SU-DHL-6 (cell line): ENCODE measurements at regions not wholly inside any gene's neighbourhood (a gene's known extent, or its start where the extent isn't known, plus 50 kb on each side); places are given as distances from the start of the nearest gene placed in this dataset.
"Not testable (repeated sequence)": the region's sequence is repeated elsewhere in the genome, so short reads cannot be mapped to it uniquely, and the experiment has no call there.

ENCODE experiments used
- H2AFZ ChIP-seq: fragments of 200-600 bp; sonication (generic); 2 replicates; pipeline ENCODE4 v1.6.1; 2014; ENCODE audit warnings: low read depth, mild to moderate bottlenecking, moderate library complexity, mixed read lengths, antibody characterized with exemption, low read length; ENCODE audit not compliant: severe bottlenecking
- H3F3A ChIP-seq: fragments of 200-600 bp; shearing (Covaris generic); 2 replicates; pipeline ENCODE4 v1.6.0; 2016; ENCODE audit warnings: antibody characterized with exemption, mild to moderate bottlenecking; ENCODE audit not compliant: insufficient read depth
- H3K27ac ChIP-seq: fragments of 200-600 bp; sonication (generic); 2 replicates; pipeline ENCODE4 v1.5.1; 2016; ENCODE audit warnings: low read depth, mild to moderate bottlenecking, low read length, moderate library complexity, mixed read lengths
- H3K27me3 ChIP-seq: fragments of 200-600 bp; sonication (generic), shearing (Covaris generic); 2 replicates; pipeline ENCODE4 v1.6.0; 2014; ENCODE audit warnings: mild to moderate bottlenecking, low read length
- H3K36me3 ChIP-seq: fragments of 200-600 bp; sonication (generic); 2 replicates; pipeline ENCODE4 v1.6.1; 2014; ENCODE audit warnings: mild to moderate bottlenecking, low read length, mixed read lengths
- H3K4me2 ChIP-seq: fragments of 300-600, 200-600 bp; shearing (Covaris generic), sonication (generic); 2 replicates; pipeline ENCODE4 v1.6.0; 2014; ENCODE audit warnings: low read length, low read depth, mild to moderate bottlenecking; ENCODE audit not compliant: poor library complexity, severe bottlenecking
- H3K4me3 ChIP-seq: fragments of 200-600 bp; sonication (generic); 2 replicates; pipeline ENCODE4 v1.5.1; 2014; ENCODE audit warnings: antibody characterized with exemption, low read length, mild to moderate bottlenecking, mixed read lengths; ENCODE audit not compliant: insufficient read depth, poor library complexity, severe bottlenecking
- H3K79me2 ChIP-seq: fragments of 200-600 bp; sonication (generic); 2 replicates; pipeline ENCODE4 v1.6.1; 2014; ENCODE audit warnings: mild to moderate bottlenecking, low read length, moderate library complexity; ENCODE audit not compliant: insufficient read depth
- H3K9ac ChIP-seq: fragments of 200-600 bp; sonication (generic); 2 replicates; pipeline ENCODE4 v1.7.0; 2014; ENCODE audit warnings: mild to moderate bottlenecking, low read length
- H3K9me2 ChIP-seq: fragments of 200-600 bp; sonication (generic); replicated peaks from 2 replicates; pipeline ENCODE4 v1.6.1; 2014; ENCODE audit warnings: low read length; ENCODE audit not compliant: insufficient read depth
- H3K9me3 ChIP-seq: fragments of 200-600 bp; sonication (generic); 2 replicates; pipeline ENCODE4 v1.6.1; 2014; ENCODE audit warnings: low read length, mixed read lengths; ENCODE audit not compliant: insufficient read depth
- H4K20me1 ChIP-seq: fragments of 200-600 bp; sonication (generic); 2 replicates; pipeline ENCODE4 v1.6.1; 2014; ENCODE audit warnings: low read depth, mild to moderate bottlenecking, antibody characterized with exemption, low read length, moderate library complexity, mixed read lengths
- CTCF ChIP-seq: fragments of 200-600 bp; sonication (generic); IDR thresholded peaks from one replicate; pipeline ENCODE4 v1.5.1; 2017; ENCODE audit warnings: antibody characterized with exemption, mild to moderate bottlenecking, low read length, moderate library complexity; ENCODE audit not compliant: insufficient read depth, poor library complexity, severe bottlenecking
- EZH2phosphoT487 ChIP-seq: fragments of 200-600 bp; sonication (generic), shearing (Covaris generic); conservative IDR thresholded peaks from 2 replicates; pipeline ENCODE4 v1.6.1; 2018; ENCODE audit warnings: mild to moderate bottlenecking, antibody characterized with exemption, low read length, moderate library complexity, mixed read lengths

- Histone ChIP-seq H3K9me2 (no peaks in the 10 kb centered on the region), H2AFZ (no peak overlapping the region), H3K9ac (no peak overlapping the region), H3K4me3 (no peak overlapping the region), H4K20me1 (no peaks in the 10 kb centered on the region), H3K9me3 (no peaks in the 10 kb centered on the region), H3F3A (no peaks in the 10 kb centered on the region), H3K27me3 (no peaks in the 10 kb centered on the region), H3K79me2 (no peaks in the 10 kb centered on the region), H3K27ac (no peak overlapping the region), H3K36me3 (no peaks in the 10 kb centered on the region), H3K4me2 (no peak overlapping the region)
- TF ChIP-seq EZH2phosphoT487 (no peak), CTCF (no peak)
These were observed 285.4 kb downstream of the CXCL12 start for GRCh38 chr10:44099511-44099910.

GRCh38 chr10:44096217-44096616, 288.7 kb downstream of the CXCL12 start:
- H3K9ac ChIP-seq, H2AFZ ChIP-seq, H3K27me3 ChIP-seq, H3K9me3 ChIP-seq, H4K20me1 ChIP-seq, H3K9me2 ChIP-seq, H3K4me2 ChIP-seq, H3K36me3 ChIP-seq, H3K4me3 ChIP-seq, H3K27ac ChIP-seq, H3F3A ChIP-seq, H3K79me2 ChIP-seq: not testable (repeated sequence)

- H3K27ac ChIP-seq: no peak overlapping the region
- H3K36me3 ChIP-seq: no peaks in the 10 kb centered on the region
- H2AFZ ChIP-seq: no peak overlapping the region
- H3F3A ChIP-seq: no peaks in the 10 kb centered on the region
- no peak overlapping the region for H3K4me2 ChIP-seq
- no peak overlapping the region for H3K9ac ChIP-seq
- H3K9me2 ChIP-seq: no peaks in the 10 kb centered on the region
- no peaks in the 10 kb centered on the region for H3K9me3 ChIP-seq
- no peak for TF ChIP-seq EZH2phosphoT487
- no peak for TF ChIP-seq CTCF
- no peaks in the 10 kb centered on the region for H3K27me3 ChIP-seq
- H3K79me2 ChIP-seq: no peaks in the 10 kb centered on the region
- H3K4me3 ChIP-seq: no peak overlapping the region
- H4K20me1 ChIP-seq: no peaks in the 10 kb centered on the region
These were observed 295.2 kb downstream of the CXCL12 start for GRCh38 chr10:44089671-44090070.

GRCh38 chr10:44087403-44087802, 297.5 kb downstream of the CXCL12 start:
- H3K9me2 ChIP-seq: no peaks in the 10 kb centered on the region
- no peak overlapping the region for H2AFZ ChIP-seq
- no peaks in the 10 kb centered on the region for H4K20me1 ChIP-seq
- H3K36me3 ChIP-seq: no peaks in the 10 kb centered on the region
- no peaks in the 10 kb centered on the region for H3K9me3 ChIP-seq
- no peaks in the 10 kb centered on the region for H3F3A ChIP-seq
- no peak overlapping the region for H3K27ac ChIP-seq
- no peak for TF ChIP-seq CTCF
- no peak for TF ChIP-seq EZH2phosphoT487
- no peak overlapping the region for H3K4me3 ChIP-seq
- no peaks in the 10 kb centered on the region for H3K27me3 ChIP-seq
- H3K9ac ChIP-seq: no peak overlapping the region
- H3K79me2 ChIP-seq: no peaks in the 10 kb centered on the region
- no peak overlapping the region for H3K4me2 ChIP-seq
